Coronary artery (tissue), 2 donors: ENCODE measurements at regions not wholly inside any gene's neighbourhood (a gene's known extent, or its start where the extent isn't known, plus 50 kb on each side); places are given as distances from the start of the nearest gene placed in this dataset.

Experiments used
- DNase-seq: peaks from one replicate; pipeline ENCODE4 v3.0.0-alpha.2; 2017; ENCODE audit warnings: low spot score
- H3K27ac ChIP-seq, 2 donors: fragments of 200-600 bp; sonication (generic); one replicate each; pipeline ENCODE4 v1.5.1; 2016 to 2019
- H3K4me3 ChIP-seq: fragments of 200-600 bp; sonication (generic); 2 replicates; pipeline ENCODE4 v1.5.1; 2016; ENCODE audit warnings: mild to moderate bottlenecking, moderate library complexity
- TF ChIP-seq, protein P1 (sequence below): fragments of 200-600 bp; sonication (generic); IDR thresholded peaks from one replicate; pipeline ENCODE4 v1.5.1; 2019; ENCODE audit warnings: antibody characterized with exemption

DNA sequence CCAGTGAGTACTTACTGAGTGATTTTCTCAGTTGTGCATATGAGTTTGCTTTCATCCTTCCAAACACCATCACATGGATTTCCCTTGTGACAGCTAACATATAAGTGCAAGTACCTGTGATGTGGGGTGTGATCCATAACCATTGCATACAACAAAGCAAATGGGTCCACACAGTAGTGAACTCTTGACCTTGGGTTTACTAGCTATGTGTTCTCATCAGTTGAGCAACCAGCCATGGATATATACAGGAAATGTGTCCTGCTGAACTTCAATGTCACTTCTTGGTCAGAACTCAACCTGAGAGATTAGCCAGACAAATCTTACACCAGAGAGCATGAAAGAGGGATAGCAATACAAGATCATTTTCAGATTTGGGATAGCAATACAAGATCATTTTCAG, 420.9 kb upstream of the KCNH7 start:
- no peak for DNase-seq
- H3K4me3 ChIP-seq = no peak overlapping the region
- no peak overlapping the region for H3K27ac ChIP-seq
- TF ChIP-seq, protein P1, sequence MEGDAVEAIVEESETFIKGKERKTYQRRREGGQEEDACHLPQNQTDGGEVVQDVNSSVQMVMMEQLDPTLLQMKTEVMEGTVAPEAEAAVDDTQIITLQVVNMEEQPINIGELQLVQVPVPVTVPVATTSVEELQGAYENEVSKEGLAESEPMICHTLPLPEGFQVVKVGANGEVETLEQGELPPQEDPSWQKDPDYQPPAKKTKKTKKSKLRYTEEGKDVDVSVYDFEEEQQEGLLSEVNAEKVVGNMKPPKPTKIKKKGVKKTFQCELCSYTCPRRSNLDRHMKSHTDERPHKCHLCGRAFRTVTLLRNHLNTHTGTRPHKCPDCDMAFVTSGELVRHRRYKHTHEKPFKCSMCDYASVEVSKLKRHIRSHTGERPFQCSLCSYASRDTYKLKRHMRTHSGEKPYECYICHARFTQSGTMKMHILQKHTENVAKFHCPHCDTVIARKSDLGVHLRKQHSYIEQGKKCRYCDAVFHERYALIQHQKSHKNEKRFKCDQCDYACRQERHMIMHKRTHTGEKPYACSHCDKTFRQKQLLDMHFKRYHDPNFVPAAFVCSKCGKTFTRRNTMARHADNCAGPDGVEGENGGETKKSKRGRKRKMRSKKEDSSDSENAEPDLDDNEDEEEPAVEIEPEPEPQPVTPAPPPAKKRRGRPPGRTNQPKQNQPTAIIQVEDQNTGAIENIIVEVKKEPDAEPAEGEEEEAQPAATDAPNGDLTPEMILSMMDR = no peak

DNA sequence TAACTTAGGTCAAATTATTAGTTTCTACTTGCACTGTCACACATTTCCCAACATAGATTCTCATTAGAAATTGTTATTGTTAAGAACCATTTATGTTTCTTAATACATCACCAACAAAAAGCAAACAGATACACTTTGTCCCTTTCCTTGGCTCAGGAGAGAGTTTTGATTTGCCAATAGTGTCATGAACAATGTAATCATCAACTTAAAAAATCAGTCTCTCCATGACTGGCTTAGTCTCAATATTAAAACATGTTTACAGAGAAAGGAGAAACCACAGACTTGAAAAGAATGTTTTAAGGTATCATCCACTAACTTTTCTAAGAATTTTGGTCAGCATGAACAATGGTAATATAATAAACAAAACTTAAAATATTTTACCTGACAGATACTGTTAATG, 416.5 kb upstream of the KCNH7 start:
- TF ChIP-seq, protein P1 = no peak
- Histone ChIP-seq H3K27ac (no peak overlapping the region), H3K4me3 (no peak overlapping the region)
- no peak for DNase-seq

DNA sequence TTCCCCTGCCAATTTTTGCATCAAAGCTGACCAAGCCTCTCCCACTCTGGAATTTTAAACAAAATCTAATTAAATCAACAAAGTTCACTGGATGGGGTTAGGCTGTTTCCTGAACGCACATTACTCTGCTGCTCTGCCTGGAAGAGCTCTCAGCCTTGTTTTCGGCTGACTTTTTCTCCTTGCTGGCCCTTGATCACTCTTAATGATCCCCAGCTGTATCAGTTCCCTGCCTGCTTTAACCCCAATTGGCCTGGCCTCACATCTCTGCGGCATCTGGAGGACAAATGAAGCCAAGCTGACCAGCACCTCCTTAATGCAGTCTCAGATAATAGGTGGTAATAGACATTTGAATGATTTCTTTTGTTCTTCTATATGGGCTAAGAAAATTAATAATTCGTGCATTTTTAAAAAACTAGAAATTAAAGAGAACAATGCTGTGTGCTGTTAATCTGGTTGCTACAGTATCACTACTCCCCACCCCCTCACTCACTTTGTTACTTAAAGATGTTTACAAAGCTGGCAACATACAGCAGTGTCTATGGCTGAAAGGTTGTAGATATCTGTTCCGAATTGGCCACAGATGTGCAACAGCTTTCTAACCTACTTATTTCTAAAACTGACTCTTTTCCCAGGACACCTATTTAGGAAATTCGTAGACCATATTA, 415.2 kb upstream of the KCNH7 start:
- TF ChIP-seq, protein P1 = no peak
- no peak for DNase-seq
- H3K27ac ChIP-seq = no peak overlapping the region

DNA sequence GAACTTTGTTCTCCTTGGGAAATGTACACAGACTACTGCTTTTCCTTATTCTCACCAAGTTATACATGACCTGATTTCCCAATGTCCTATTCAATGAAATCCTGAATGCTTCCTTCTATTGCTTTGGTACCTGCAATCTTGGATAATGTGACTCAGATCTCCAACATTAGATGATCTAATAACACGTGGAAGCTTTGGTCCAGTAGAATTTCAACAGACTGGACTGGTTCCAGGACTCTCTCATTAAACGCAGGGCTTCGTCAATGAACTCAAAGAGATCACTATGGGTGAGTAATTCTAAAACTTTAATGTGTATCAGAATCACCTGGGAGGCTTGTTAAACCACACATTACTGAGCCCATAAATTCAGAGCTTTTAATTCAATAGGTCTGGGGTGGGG, 413.6 kb upstream of the KCNH7 start:
- no peak for DNase-seq
- Histone ChIP-seq H3K27ac (no peak overlapping the region), H3K4me3 (no peak overlapping the region)
- TF ChIP-seq, protein P1 = no peak

More for the DNA sequence above, 415.2 kb upstream of the KCNH7 start:
- H3K4me3 ChIP-seq = no peak overlapping the region

DNA sequence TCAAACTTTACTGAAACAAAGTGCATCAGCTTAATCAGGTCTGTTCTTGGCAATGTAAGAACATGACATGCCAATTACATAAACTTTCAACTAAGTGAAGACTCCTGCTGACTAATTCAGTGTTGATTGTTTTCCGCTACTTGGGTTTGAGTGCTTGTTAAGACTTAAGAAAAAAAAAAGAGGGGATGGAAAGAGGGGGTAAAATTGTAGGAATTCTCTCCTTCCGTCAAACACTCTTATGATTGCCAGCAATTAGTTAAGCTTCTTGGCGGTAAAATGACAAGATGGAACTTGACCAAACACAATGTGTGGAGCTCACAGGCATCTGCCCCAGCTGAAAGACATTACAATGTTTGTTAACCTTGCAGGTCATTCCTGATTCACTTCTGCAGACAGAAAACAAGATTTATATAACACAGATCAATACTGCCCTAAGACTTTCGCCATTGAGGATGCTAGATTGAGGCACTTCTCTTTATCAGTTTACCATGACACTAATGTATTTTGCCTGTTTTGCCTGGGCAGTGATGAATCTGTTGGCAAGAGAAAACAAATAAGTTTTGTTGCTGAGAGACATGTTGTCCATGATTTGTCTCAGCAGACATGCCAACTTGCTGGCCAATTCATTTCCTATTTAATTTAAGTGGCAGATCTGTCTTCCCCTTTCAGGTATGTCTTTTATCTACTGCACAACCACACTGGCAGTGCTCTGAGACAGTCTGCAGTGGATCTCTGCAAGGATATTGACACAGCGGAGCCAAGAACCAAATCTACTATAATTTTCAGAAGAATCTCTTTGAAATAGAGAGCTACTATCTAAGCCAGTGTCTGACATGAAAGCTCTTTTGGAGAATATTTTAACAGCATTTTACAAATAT, 410.0 kb upstream of the KCNH7 start:
- H3K4me3 ChIP-seq = no peak overlapping the region
- no peak for DNase-seq
- no peak overlapping the region for H3K27ac ChIP-seq
- TF ChIP-seq, protein P1 = no peak

DNA sequence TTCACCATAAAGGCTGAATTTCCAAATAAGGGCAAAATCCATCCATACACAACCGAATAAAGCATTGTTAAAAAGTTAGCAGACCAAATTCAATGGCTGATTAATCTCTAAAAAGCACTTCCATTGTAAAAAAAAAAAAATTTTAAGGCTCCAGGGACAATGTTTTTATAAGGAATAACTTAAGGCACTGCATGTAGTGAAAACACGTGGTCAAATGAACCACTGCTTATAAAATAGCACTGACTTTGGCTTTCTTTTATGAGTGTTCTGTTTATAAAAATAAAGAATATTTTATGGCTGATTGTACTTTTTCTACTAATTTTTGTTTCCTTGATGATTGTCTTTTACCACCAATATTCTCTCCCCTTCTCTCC, 409.3 kb upstream of the KCNH7 start:
- DNase-seq = no peak
- no peak overlapping the region for H3K27ac ChIP-seq
- H3K4me3 ChIP-seq = no peak overlapping the region
- TF ChIP-seq, protein P1 = no peak
